K562 (cell line): ENCODE measurements at regions not wholly inside any gene's neighbourhood (a gene's known extent, or its start where the extent isn't known, plus 50 kb on each side); places are given as distances from the start of the nearest gene placed in this dataset.

Experiments used
- ATAC-seq: fragments of 200-7000 bp; cut with Tn5 transposase; 3 replicates; pipeline ENCODE4 v1.9.1; 2020; ENCODE audit warnings: moderate library complexity
- BruUV-seq: library from RNA; stranded (reverse); fragments of 400-500 nt; replicated peaks from 2 replicates; lab custom pipeline; 2021; lab: Mats Ljungman, UMichigan
- CTCF ChIA-PET: fragments of 300-600 bp; formaldehyde crosslinking; extraction: SDS; loops from one replicate; lab custom pipeline; 2021; ENCODE audit warnings: low intra/inter-chr PET ratio; lab: Yijun Ruan, JAX
- POLR2A ChIA-PET: fragments of 300-600, 350-650 bp; sonication (Branson Sonifier 250); formaldehyde crosslinking; extraction: SDS; loops from one replicate; lab custom pipeline; 2021; ENCODE audit warnings: antibody characterized with exemption, inconsistent platforms; lab: Yijun Ruan, JAX
- DNase-seq, 4 experiments: peaks; one replicate each; pipeline versions ENCODE4 v3.0.0 to v3.0.0-alpha.2; 2011 to 2018; ENCODE audit warnings: low spot score in 3 of 4, mixed read lengths in 3 of 4; ENCODE audit errors: extremely low read depth in 1 of 4
- FAIRE-seq: peaks from 2 replicates; lab custom pipeline; 2011; peaks lifted over from hg19 to GRCh38; lab: Jason Lieb, UNC
- H2AFZ ChIP-seq: 2 replicates; pipeline ENCODE4 v1.6.0; 2011; ENCODE audit warnings: low read depth, low read length, control low read depth, inconsistent platforms
- H3K27ac ChIP-seq: fragments of 200-600 bp; 3 replicates; pipeline ENCODE4 v1.8.0; 2011; ENCODE audit warnings: low read depth, mild to moderate bottlenecking, control low read depth, inconsistent platforms, low read length, moderate library complexity, mixed read lengths; ENCODE audit errors: extremely low read depth
- H3K27me3 ChIP-seq, 2 experiments: fragments of 300-600 bp in 1 of 2; 2 replicates in 1 of 2; 3 replicates in 1 of 2; pipeline versions ENCODE4 v1.6.0 to v1.8.0; 2011; ENCODE audit warnings: inconsistent platforms in 2 of 2, low read length in 2 of 2, mild to moderate bottlenecking in 1 of 2, mixed read lengths in 1 of 2, moderate library complexity in 1 of 2; ENCODE audit not compliant: control insufficient read depth in 2 of 2, insufficient read depth in 2 of 2
- H3K36me3 ChIP-seq: fragments of 300-600 bp; 3 replicates; pipeline ENCODE4 v1.8.0; 2011; ENCODE audit warnings: mild to moderate bottlenecking, low read length, inconsistent platforms; ENCODE audit not compliant: control insufficient read depth, insufficient read depth
- H3K4me1 ChIP-seq, 2 experiments: fragments of 200-600 bp in 1 of 2; replicated peaks in 1 of 2; 2 replicates in 1 of 2; 3 replicates in 1 of 2; pipeline versions ENCODE4 v1.5.1 to v1.8.0; 2011; ENCODE audit warnings: inconsistent platforms in 2 of 2, low read length in 2 of 2, mild to moderate bottlenecking in 1 of 2, mixed read lengths in 1 of 2, moderate library complexity in 1 of 2; ENCODE audit not compliant: control insufficient read depth in 2 of 2, insufficient read depth in 2 of 2
- H3K4me2 ChIP-seq: 2 replicates; pipeline ENCODE4 v1.6.1; 2011; ENCODE audit warnings: low read length, control low read depth, inconsistent platforms, mixed read lengths; ENCODE audit not compliant: insufficient read depth
- H3K4me3 ChIP-seq: fragments of 200-600 bp; sonication (generic), shearing (Covaris generic); 2 replicates; pipeline ENCODE4 v1.5.1; 2016; ENCODE audit warnings: control low read depth, inconsistent platforms
- H3K79me2 ChIP-seq: fragments of 200-600 bp; 3 replicates; pipeline ENCODE4 v1.8.0; 2011; ENCODE audit warnings: low read length, inconsistent platforms; ENCODE audit not compliant: control insufficient read depth, insufficient read depth
- H3K9ac ChIP-seq, 2 experiments: 2 replicates each; pipeline versions ENCODE4 v1.6.0 to v1.6.1; 2011; ENCODE audit warnings: low read depth in 2 of 2, low read length in 2 of 2, control low read depth in 1 of 2, inconsistent platforms in 1 of 2, mild to moderate bottlenecking in 1 of 2, mixed read lengths in 1 of 2; ENCODE audit not compliant: insufficient read depth in 1 of 2
- H3K9me1 ChIP-seq: one replicate; pipeline ENCODE4 v1.6.0; 2011; ENCODE audit warnings: inconsistent platforms, mild to moderate bottlenecking, low read length, moderate library complexity; ENCODE audit not compliant: control insufficient read depth, insufficient read depth
- H3K9me3 ChIP-seq: replicated peaks from 2 replicates; pipeline ENCODE4 v1.5.1; 2011; ENCODE audit warnings: low read depth, low read length, inconsistent platforms; ENCODE audit not compliant: control insufficient read depth, insufficient read depth
- H4K20me1 ChIP-seq: replicated peaks from 2 replicates; pipeline ENCODE4 v1.6.1; 2011; ENCODE audit warnings: low read length, inconsistent platforms, mixed read lengths; ENCODE audit not compliant: control insufficient read depth, insufficient read depth
- ATF7 ChIP-seq: fragments of 450-650 bp; IDR thresholded peaks from 2 replicates; pipeline ENCODE4 v1.7.1; 2014; ENCODE audit warnings: mild to moderate bottlenecking, moderate library complexity
- BRCA1 ChIP-seq, 2 experiments: fragments of 450-650 bp in 1 of 2; sonication (generic) in 1 of 2; formaldehyde crosslinking in 1 of 2; IDR thresholded peaks; 2 replicates each; pipeline versions ENCODE4 v1.5.0 to v1.6.1; 2017 to 2020; ENCODE audit warnings: mild to moderate bottlenecking in 1 of 2, missing genetic modification reagents in 1 of 2
- E2F3 ChIP-seq: fragments of 250-450 bp; sonication (Bioruptor Pico); IDR thresholded peaks from 2 replicates; pipeline ENCODE4 v1.4.0; 2020; ENCODE audit warnings: mild to moderate bottlenecking
- ILF3 ChIP-seq: fragments of 450-650 bp; IDR thresholded peaks from 2 replicates; pipeline ENCODE4 v1.6.1; 2018; ENCODE audit warnings: antibody characterized with exemption, mild to moderate bottlenecking, moderate library complexity, borderline replicate concordance
- RCOR1 ChIP-seq, 2 experiments: IDR thresholded peaks; 2 replicates each; pipeline ENCODE4 v1.6.1; 2012; ENCODE audit warnings: low read depth in 2 of 2, low read length in 2 of 2, borderline replicate concordance in 1 of 2, improper control_type of control experiment in 1 of 2
- ZNF311 ChIP-seq: fragments of 250-450 bp; sonication (Bioruptor Pico); IDR thresholded peaks from 2 replicates; pipeline ENCODE4 v1.4.0; 2020; ENCODE audit warnings: mild to moderate bottlenecking, moderate library complexity
- WGBS: fragments of 100-300 bp; shearing (Covaris generic); methylation state at CpG from one replicate; pipeline ENCODE4 v1.1.6; 2016; ENCODE audit warnings: low coverage, mixed read lengths; ENCODE audit not compliant: insufficient coverage; ENCODE audit errors: missing lambda C conversion rate; 5-methylcytosine and 5-hydroxymethylcytosine counted together
- in situ Hi-C: fragments of 300-500 bp; cut with MboI; formaldehyde crosslinking; loops from 4 replicates; pipeline ENCODE4 v1.15.0; 2018; ENCODE audit warnings: inconsistent platforms, mixed read lengths
- intact Hi-C: fragments of 100-400 bp; cut with micrococcal nuclease; formaldehyde crosslinking; loops from 2 replicates; pipeline ENCODE4 v1.14.2; 2022
- TF ChIP-seq, protein P1 (sequence below): fragments of 450-650 bp; IDR thresholded peaks from 2 replicates; pipeline ENCODE4 v1.6.1; 2018; ENCODE audit warnings: mild to moderate bottlenecking, low read depth; ENCODE audit not compliant: partially characterized antibody
- TF ChIP-seq, protein P2 (sequence below): IDR thresholded peaks from 2 replicates; pipeline ENCODE4 v1.6.1; 2012; ENCODE audit warnings: low read depth, low read length, improper control_type of control experiment, borderline replicate concordance
- TF ChIP-seq, protein P3 (sequence below): fragments of 450-650 bp; IDR thresholded peaks from 2 replicates; pipeline ENCODE4 v1.6.1; 2016; ENCODE audit warnings: missing biosample characterization, missing genetic modification characterization
- TF ChIP-seq, protein P4 (sequence below): fragments of 250-450 bp; sonication (Bioruptor Pico); IDR thresholded peaks from 2 replicates; pipeline ENCODE4 v1.4.0; 2020; ENCODE audit warnings: mild to moderate bottlenecking, moderate library complexity
- TF ChIP-seq, protein P5 (sequence below): fragments of 150-350 bp; conservative IDR thresholded peaks from 2 replicates; pipeline ENCODE4 v1.6.1; 2014; ENCODE audit warnings: low read length

DNA sequence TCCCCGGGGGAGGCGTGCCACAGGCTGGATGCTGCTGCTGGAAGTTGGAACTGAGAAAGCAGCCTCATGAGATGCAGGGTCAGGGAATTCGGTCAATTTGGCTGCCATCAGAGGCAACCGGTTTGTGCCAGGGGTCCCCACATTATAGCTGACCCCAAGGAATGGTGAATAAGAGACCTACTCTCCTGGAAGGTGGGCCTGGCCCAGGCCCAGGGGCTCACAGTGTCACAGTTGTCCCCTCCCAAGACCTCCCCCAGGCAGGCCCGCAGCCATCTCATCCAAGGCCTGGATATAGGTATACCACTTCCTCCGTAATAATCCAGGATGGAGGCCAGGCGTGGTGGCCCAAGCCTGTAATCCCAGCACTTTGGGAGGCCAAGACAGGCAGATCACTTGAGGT is 114.6 kb downstream of the NPTX2 start:
- 5% methylated on average over 5 of the region's 7 CpGs for WGBS
- DNase-seq, result no peak
- in situ Hi-C loops, result no loop called here
- Histone ChIP-seq H3K9me3 (no peaks in the 10 kb centered on the region), H3K4me1 (no peaks in the 10 kb centered on the region), H3K9me1 (no peaks in the 10 kb centered on the region), H3K27me3 (peaks cover 0 to 31% of the 10 kb centered on the region in 2 experiments; a peak in 3 of 5 replicates), H3K4me3 (no peak overlapping the region), H2AFZ (no peak overlapping the region), H3K79me2 (no peaks in the 10 kb centered on the region), H3K36me3 (no peaks in the 10 kb centered on the region), H3K27ac (no peak overlapping the region), H4K20me1 (0 out of 2 replicates have a peak, but pooled peaks cover 7% of the 10 kb centered on the region), H3K9ac (no peak overlapping the region), H3K4me2 (no peak overlapping the region)
- no TSS peak for BruUV-seq
- POLR2A ChIA-PET, result no interaction called here
- CTCF ChIA-PET, result no interaction called here
- intact Hi-C loops, result loop anchor here (2.0 to 5.0 kb wide), 2 partner anchors 105 to 299 kb away; no protein-coding TSS in a partner anchor
- ATAC-seq, result no peak
- no peak for FAIRE-seq
- TF ChIP-seq BRCA1 (IDR thresholded peaks at IDR 0.05), result no peak
- no peak for TF ChIP-seq BRCA1 (CRISPR knock-in tag; IDR thresholded peaks at IDR 0.05)
- TF ChIP-seq, protein P1, sequence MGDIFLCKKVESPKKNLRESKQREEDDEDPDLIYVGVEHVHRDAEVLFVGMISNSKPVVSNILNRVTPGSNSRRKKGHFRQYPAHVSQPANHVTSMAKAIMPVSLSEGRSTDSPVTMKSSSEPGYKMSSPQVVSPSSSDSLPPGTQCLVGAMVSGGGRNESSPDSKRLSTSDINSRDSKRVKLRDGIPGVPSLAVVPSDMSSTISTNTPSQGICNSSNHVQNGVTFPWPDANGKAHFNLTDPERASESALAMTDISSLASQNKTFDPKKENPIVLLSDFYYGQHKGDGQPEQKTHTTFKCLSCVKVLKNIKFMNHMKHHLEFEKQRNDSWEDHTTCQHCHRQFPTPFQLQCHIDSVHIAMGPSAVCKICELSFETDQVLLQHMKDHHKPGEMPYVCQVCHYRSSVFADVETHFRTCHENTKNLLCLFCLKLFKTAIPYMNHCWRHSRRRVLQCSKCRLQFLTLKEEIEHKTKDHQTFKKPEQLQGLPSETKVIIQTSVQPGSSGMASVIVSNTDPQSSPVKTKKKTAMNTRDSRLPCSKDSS, result no peak
- TF ChIP-seq, protein P2, sequence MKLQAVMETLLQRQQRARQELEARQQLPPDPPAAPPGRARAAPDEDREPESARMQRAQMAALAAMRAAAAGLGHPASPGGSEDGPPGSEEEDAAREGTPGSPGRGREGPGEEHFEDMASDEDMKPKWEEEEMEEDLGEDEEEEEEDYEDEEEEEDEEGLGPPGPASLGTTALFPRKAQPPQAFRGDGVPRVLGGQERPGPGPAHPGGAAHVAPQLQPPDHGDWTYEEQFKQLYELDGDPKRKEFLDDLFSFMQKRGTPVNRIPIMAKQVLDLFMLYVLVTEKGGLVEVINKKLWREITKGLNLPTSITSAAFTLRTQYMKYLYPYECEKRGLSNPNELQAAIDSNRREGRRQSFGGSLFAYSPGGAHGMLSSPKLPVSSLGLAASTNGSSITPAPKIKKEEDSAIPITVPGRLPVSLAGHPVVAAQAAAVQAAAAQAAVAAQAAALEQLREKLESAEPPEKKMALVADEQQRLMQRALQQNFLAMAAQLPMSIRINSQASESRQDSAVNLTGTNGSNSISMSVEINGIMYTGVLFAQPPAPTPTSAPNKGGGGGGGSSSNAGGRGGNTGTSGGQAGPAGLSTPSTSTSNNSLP, result no peak
- TF ChIP-seq, protein P3, sequence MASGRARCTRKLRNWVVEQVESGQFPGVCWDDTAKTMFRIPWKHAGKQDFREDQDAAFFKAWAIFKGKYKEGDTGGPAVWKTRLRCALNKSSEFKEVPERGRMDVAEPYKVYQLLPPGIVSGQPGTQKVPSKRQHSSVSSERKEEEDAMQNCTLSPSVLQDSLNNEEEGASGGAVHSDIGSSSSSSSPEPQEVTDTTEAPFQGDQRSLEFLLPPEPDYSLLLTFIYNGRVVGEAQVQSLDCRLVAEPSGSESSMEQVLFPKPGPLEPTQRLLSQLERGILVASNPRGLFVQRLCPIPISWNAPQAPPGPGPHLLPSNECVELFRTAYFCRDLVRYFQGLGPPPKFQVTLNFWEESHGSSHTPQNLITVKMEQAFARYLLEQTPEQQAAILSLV (tag), result no peak
- TF ChIP-seq RCOR1 (IDR thresholded peaks at IDR 0.05; ENCODE audit: borderline replicate concordance in 1 of 2, low read depth in 2 of 2, low read length in 2 of 2), result no peak
- TF ChIP-seq, protein P4, sequence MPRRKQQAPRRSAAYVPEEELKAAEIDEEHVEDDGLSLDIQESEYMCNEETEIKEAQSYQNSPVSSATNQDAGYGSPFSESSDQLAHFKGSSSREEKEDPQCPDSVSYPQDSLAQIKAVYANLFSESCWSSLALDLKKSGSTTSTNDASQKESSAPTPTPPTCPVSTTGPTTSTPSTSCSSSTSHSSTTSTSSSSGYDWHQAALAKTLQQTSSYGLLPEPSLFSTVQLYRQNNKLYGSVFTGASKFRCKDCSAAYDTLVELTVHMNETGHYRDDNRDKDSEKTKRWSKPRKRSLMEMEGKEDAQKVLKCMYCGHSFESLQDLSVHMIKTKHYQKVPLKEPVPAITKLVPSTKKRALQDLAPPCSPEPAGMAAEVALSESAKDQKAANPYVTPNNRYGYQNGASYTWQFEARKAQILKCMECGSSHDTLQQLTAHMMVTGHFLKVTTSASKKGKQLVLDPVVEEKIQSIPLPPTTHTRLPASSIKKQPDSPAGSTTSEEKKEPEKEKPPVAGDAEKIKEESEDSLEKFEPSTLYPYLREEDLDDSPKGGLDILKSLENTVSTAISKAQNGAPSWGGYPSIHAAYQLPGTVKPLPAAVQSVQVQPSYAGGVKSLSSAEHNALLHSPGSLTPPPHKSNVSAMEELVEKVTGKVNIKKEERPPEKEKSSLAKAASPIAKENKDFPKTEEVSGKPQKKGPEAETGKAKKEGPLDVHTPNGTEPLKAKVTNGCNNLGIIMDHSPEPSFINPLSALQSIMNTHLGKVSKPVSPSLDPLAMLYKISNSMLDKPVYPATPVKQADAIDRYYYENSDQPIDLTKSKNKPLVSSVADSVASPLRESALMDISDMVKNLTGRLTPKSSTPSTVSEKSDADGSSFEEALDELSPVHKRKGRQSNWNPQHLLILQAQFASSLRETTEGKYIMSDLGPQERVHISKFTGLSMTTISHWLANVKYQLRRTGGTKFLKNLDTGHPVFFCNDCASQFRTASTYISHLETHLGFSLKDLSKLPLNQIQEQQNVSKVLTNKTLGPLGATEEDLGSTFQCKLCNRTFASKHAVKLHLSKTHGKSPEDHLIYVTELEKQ (CRISPR knock-in tag), result no peak
- no peak for TF ChIP-seq ATF7
- TF ChIP-seq ZNF311 (CRISPR knock-in tag), result no peak
- no peak for TF ChIP-seq ILF3
- TF ChIP-seq, protein P5, sequence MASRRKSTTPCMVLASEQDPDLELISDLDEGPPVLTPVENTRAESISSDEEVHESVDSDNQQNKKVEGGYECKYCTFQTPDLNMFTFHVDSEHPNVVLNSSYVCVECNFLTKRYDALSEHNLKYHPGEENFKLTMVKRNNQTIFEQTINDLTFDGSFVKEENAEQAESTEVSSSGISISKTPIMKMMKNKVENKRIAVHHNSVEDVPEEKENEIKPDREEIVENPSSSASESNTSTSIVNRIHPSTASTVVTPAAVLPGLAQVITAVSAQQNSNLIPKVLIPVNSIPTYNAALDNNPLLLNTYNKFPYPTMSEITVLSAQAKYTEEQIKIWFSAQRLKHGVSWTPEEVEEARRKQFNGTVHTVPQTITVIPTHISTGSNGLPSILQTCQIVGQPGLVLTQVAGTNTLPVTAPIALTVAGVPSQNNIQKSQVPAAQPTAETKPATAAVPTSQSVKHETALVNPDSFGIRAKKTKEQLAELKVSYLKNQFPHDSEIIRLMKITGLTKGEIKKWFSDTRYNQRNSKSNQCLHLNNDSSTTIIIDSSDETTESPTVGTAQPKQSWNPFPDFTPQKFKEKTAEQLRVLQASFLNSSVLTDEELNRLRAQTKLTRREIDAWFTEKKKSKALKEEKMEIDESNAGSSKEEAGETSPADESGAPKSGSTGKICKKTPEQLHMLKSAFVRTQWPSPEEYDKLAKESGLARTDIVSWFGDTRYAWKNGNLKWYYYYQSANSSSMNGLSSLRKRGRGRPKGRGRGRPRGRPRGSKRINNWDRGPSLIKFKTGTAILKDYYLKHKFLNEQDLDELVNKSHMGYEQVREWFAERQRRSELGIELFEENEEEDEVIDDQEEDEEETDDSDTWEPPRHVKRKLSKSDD, result no peak
- TF ChIP-seq E2F3 (CRISPR knock-in tag), result no peak
